GM19463 (cell line): ENCODE measurements at regions not wholly inside any gene's neighbourhood (a gene's known extent, or its start where the extent isn't known, plus 50 kb on each side); places are given as distances from the start of the nearest gene placed in this dataset.
A peak's percentile ranks its signal among the peaks of the same experiment; 100 is the strongest.

ENCODE experiments used
- ATAC-seq: cut with Tn5 transposase; IDR thresholded peaks from one replicate; pipeline ENCODE4 v1.9.1; 2021; ENCODE audit warnings: mild to moderate bottlenecking, moderate library complexity; ENCODE audit not compliant: unreplicated experiment

GRCh38 chrX:96430756-96431455 is 253.7 kb upstream of the DIAPH2 start:
- no peak for ATAC-seq

GRCh38 chrX:96432647-96433046 is 252.0 kb upstream of the DIAPH2 start:
- ATAC-seq, result no peak

GRCh38 chrX:96433409-96434077 is 251.1 kb upstream of the DIAPH2 start:
- ATAC-seq, result no peak

- ATAC-seq, result no peak
Measured at GRCh38 chrX:96435378-96436035, 249.1 kb upstream of the DIAPH2 start.

- no peak for ATAC-seq
Measured at GRCh38 chrX:96436105-96436504, 248.5 kb upstream of the DIAPH2 start.

- ATAC-seq, result no peak
Measured at GRCh38 chrX:96438803-96439202, 245.8 kb upstream of the DIAPH2 start.

- ATAC-seq, result no peak
Measured at GRCh38 chrX:96440941-96441340, 243.7 kb upstream of the DIAPH2 start.

- no peak for ATAC-seq
Measured at GRCh38 chrX:96445531-96446065, 239.0 kb upstream of the DIAPH2 start.

GRCh38 chrX:96446524-96446923 is 238.1 kb upstream of the DIAPH2 start:
- ATAC-seq, result no peak

- no peak for ATAC-seq
Measured at GRCh38 chrX:96447161-96447560, 237.5 kb upstream of the DIAPH2 start.

- no peak for ATAC-seq
Measured at GRCh38 chrX:96449191-96449590, 235.5 kb upstream of the DIAPH2 start.

GRCh38 chrX:96449896-96450295 is 234.7 kb upstream of the DIAPH2 start:
- no peak for ATAC-seq

GRCh38 chrX:96453139-96453538 is 231.5 kb upstream of the DIAPH2 start:
- ATAC-seq, result peak; percentile 78

- ATAC-seq, result peak; percentile 33
Measured at GRCh38 chrX:96455078-96455477, 229.6 kb upstream of the DIAPH2 start.

GRCh38 chrX:96464880-96465558 is 219.6 kb upstream of the DIAPH2 start:
- ATAC-seq, result no peak

GRCh38 chrX:96474029-96474740 is 210.5 kb upstream of the DIAPH2 start:
- no peak for ATAC-seq

GRCh38 chrX:96474741-96475125 is 209.9 kb upstream of the DIAPH2 start:
- ATAC-seq, result no peak

GRCh38 chrX:96480081-96480480 is 204.6 kb upstream of the DIAPH2 start:
- ATAC-seq, result no peak

- no peak for ATAC-seq
Measured at GRCh38 chrX:96481831-96482230, 202.8 kb upstream of the DIAPH2 start.

- no peak for ATAC-seq
Measured at GRCh38 chrX:96483647-96484160, 200.9 kb upstream of the DIAPH2 start.
